GM18861 (cell line): ENCODE measurements at regions not wholly inside any gene's neighbourhood (a gene's known extent, or its start where the extent isn't known, plus 50 kb on each side); places are given as distances from the start of the nearest gene placed in this dataset.
A peak's percentile ranks its signal among the peaks of the same experiment; 100 is the strongest.
"Not testable (repeated sequence)": the region's sequence is repeated elsewhere in the genome, so short reads cannot be mapped to it uniquely, and the experiment has no call there.

Experiments used
- ATAC-seq: cut with Tn5 transposase; IDR thresholded peaks from one replicate; pipeline ENCODE4 v1.9.1; 2021; ENCODE audit not compliant: unreplicated experiment

DNA sequence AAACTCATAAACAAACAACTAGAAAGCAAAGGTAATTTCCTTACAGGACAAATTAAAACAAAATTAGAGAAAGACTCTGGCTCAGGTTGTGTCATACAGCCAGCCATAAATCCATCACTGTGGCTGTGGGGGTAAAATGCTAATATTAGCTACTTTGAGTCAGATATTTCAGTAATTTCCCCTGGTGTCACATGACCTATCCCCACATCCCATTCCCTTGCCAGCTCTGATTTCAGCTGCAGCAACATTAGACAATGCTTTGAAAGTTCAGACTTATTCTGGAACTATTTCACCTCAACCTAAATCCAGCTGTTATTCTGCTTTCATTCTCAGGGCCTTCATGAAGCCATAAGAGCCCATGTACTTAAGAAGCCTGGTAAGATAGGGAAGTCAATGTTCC is 55.3 kb downstream of the RPL10L start:
- ATAC-seq: no peak

DNA sequence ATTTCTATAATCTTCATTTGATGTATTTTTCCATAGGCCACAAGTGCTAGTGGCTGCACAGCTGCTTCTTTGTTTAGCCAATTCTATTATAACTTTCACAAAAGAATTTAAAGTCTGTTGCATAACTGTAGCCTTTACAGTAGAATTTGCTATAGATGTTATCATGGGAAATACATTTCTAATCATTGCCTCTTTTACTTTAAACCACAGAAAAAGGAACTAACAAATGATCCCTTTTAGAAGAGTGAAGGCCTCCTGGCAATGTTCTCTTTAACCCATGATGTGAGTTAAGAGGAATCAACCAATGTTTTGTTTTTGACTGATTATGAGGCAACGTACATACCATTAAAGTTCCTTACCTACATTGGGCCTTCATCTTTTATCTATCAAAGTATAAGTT is 68.8 kb downstream of the RPL10L start:
- ATAC-seq: no peak

DNA sequence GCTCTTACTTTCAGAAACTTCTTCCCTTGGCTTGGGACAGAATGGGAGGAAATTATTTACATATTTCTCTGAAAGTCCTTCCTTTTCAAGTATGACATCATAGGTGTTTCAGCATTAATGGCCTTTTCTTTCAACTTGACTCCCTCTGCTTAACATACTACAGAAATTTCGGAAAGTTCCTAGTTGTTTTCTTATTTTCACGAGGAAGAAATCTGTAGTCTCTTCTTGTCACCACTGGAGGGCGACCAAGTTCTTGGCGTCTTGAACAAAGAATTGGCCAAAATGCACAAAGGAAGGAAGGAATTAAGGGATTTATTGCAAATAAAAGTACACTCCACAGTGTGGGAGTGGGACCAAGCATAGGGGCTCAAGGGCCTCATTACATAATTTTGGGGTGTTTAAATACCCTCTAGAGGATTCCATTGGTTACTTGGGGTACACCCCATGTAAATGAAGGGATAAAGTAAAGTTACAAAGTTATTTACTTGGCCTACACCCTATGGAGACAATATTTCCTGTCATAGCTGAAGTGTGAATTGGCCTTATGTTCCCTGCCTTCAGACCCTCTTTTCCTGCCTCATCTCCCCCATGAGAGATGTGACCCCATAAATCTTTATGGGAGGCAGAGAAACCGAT is 70.4 kb downstream of the RPL10L start:
- ATAC-seq: no peak

DNA sequence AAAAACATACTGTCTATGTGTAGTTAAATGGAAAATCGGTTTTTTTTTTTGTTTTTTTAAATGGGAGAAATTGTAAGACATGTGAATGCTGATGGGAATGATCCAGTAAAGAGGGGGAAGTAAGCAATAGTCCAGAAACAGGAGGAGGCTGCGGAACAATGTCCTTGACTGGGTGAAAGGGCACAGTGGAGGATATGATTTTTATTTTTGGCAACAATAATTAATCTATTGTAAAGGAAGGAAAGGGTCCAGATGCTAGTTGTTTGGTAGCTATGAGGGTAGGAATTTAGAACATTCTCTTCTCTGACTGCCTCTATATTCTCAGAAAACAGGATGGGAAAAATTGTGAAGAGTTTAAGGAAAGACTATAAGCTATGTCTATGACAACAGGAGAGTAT is 76.6 kb downstream of the RPL10L start:
- no peak for ATAC-seq

DNA sequence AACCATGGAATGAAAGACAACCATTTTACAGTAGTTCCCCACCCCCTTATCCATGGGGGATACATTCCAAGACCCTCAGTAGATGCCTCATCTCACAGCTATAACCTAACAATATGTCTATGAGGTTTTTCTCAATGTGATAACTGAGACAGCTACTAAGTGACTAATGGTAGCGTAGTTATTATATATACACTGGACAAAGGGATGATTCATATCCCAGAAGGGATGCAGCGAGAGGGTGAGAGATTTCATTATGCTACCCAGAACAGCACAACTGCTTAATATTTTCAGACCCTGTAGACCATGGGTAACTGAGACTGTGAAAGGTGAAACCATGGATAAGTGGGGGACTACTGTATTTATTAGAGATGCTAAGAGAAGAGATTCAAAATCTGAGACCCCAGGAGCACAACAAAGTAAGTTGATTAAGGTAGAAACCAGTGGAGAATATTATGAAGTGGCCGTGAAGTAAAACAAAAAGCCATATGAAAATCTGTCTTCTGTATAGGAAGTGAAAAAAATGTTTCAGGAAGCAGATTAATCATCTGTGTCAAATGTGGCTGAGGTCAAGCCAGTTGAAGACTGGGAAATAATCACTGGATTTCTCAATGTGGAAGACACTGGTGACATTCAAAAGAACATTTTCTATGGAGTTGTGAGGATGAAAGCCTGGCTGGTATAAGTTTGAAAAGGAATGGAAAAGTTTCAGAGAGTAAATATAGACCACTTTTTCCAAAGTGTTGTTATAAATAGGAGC is 77.2 kb downstream of the RPL10L start:
- ATAC-seq: no peak

DNA sequence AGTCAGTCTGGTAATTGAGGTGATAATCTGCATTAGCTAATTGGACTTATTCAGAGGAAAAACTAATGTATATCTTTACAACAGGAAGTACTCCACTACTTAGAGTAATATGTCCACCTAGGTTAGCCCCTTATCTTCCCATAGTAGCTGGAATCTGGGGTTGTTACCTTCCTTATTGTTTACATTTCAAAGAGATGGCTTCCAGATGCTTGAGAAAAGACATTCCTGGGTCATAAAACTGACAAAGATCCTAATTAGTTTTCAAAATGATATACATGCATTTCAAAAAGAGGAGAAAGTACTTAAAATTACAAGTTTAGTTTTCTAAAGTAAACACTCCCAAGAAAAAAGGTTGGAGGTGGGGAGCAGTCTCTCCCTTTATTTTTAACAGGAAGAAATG is 78.1 kb downstream of the RPL10L start:
- ATAC-seq: no peak

DNA sequence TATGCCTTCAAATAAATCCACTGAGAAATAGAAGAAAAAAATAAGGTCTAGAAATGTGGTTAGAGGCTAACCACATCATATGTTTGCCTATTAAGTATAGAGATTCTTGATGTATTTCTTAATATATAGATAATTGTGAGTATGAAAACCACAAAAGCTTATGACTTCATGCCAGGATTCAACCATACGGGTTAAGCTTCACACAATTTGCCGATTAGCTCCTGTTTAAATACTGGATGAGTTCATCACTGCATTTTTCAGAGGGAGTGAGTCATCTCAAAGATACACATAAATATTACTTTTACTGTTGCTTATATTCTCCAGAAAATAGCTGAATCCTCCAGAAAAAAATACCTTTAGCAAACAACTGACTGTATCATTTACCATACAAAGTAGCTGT is 79.6 kb downstream of the RPL10L start:
- no peak for ATAC-seq

DNA sequence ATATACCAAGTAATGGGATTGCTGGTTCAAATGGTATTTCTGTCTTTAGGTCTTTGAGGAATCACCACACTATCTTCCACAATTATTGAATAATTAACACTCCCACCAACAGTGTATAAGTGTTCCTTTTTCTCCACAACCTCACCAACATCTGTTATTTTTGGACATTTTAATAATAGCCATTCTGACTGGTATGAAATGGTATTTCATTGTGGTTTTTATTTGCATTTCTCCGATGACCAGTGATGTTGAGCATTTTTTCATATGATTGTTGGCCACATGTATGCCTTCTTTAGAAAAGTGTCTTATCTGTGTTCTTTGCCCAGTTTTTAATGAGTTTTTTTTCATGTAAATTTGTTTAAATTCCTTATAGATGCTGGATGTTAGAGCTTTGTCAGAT is 83.4 kb downstream of the RPL10L start:
- ATAC-seq: not testable (repeated sequence)

DNA sequence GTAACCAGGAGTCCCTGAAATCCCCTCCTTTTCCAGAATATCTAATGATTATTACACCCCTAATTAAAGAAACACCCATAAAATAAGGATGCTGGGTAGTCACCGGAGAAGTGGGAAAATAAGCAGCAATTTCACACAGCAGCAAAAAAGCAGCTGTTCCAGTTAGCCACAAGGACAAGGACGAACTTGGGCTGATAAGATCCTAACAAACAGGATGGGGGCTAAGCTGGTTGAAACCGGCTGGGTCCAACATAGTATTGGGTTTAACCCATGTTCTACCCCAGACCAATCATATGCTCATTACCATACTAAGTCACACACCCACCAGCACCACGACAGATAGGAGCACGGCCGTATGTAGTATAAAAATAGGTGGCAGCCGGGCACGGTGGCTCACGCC is 100.7 kb downstream of the RPL10L start:
- no peak for ATAC-seq

DNA sequence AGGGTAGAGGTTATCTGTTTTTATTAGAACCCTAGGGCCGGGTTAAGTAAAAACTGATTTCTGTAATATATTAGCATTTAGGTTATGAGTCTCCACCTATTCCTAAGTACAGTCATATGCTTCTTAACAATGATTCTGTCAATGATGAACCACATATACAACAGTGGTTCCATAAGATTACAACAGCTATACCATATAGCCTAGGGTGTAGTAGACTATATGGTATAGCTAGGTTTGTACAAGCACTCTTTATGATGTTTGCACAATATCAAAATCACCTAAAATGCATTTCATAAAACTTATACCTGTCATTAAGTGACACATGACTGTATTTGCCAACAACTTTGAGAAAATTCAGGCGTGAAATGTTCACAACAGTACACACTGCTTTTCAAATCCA is 110.6 kb downstream of the RPL10L start:
- no peak for ATAC-seq

DNA sequence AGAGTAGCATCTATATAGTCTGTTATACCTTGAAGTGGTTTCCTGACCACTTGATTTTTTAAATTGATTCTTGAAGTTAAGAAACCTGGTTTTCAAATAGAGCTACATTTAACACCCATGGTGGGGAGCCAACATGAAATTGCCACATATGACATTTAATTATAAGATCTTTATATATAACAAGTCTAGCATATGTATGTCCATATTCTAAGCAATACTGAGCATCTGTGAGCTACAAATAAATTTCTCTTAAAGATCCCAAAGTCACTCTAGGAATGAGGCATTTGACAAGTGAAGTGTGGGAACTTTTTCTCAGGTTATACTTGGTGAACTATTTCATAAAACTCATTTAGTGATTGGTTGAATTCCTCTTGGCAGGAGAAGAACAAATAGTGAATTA is 132.5 kb downstream of the RPL10L start:
- no peak for ATAC-seq

DNA sequence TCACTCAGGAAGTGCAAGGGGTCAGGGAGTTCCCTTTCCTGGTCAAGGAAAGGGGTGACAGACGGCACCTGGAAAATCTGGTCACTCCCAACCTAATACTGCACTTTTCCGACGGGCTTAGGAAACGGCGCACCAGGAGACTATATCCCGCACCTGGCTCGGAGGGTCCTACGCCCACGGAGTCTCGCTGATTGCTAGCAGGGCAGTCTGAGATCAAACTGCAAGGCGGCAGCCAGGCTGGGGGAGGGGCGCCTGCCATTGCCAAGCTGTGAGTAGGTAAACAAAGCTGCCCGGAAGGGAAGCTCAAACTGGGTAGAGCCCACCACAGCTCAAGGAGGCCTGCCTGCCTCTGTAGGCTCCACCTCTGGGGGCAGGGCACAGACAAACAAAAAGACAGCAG is 142.8 kb downstream of the RPL10L start:
- ATAC-seq: not testable (repeated sequence)

DNA sequence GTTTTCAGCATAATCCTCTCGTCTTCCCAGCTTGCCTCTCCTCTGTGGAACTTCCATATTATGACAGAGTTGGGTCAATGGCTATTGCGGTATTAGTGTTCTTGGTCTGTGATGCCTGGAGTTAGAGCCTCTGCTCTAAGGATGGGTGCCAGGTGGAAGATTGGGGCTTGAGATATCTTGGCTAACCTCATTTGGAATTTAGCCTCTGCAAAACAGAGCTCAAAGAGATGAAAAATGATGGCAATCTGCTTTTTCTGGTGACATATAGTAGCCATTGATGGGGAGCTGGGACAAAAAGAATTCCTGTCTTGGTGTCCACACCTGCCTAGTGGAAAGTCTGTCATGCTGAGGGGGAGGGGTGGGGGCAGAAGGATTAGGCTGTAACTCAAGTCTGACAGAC is 152.1 kb downstream of the RPL10L start:
- ATAC-seq: no peak

DNA sequence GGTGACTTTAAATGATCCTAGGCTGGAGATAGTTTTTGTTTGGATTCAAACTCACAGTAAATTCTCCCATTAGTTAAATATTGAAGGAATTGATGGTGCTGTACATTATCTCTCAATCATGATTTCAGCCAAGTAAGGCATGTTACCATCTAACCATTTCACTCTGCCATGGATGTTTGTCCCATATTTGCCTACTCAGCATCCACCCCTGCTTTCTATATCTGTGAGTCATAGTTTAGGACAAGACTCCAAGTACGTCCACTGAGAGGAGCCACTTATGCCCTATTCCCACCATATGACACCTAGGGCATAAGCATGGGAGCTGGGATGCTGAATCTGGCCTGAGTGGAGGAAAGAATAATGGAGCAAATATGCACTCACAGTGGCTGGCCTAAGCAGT is 155.2 kb downstream of the RPL10L start:
- ATAC-seq: no peak

DNA sequence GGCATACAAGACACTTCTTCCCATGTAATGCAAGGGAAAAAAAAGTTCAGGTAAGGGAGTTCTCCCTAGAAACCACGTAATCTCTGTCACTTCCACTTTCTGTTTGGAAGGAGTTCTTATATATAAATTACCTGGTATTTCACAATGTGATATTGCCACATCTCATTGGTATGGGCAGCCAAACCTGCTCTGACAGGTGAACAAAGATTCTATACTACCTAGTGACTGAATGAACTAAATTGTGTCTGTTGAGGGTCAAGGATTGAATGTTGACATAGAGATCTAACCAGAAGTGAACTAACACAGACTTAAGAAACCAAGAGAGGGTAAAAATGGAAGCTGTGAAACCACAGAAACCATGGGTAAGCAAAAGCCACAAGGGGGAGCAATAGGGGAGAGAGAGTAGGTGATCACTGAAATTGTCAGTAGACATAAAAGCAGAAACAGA is 161.3 kb downstream of the RPL10L start:
- ATAC-seq: peak; percentile 78

DNA sequence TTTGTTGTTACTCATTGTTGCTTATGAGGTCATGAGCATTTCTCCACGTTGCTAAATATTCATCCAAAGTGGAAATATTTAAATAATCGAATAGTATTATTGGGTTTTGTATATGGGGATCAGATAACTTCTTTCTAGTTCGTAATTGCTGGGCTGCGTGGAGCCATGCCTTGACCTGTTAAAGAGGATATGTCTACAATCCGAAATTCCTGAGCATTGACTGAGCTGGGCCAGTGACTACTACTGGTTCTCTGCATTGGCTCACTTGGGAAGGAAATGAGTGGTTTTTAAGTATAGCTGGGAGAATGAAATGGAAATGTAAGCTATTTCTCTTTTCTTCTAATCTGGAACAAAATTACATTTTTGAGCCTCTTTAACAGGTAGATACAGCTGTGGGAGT is 163.2 kb downstream of the RPL10L start:
- no peak for ATAC-seq

DNA sequence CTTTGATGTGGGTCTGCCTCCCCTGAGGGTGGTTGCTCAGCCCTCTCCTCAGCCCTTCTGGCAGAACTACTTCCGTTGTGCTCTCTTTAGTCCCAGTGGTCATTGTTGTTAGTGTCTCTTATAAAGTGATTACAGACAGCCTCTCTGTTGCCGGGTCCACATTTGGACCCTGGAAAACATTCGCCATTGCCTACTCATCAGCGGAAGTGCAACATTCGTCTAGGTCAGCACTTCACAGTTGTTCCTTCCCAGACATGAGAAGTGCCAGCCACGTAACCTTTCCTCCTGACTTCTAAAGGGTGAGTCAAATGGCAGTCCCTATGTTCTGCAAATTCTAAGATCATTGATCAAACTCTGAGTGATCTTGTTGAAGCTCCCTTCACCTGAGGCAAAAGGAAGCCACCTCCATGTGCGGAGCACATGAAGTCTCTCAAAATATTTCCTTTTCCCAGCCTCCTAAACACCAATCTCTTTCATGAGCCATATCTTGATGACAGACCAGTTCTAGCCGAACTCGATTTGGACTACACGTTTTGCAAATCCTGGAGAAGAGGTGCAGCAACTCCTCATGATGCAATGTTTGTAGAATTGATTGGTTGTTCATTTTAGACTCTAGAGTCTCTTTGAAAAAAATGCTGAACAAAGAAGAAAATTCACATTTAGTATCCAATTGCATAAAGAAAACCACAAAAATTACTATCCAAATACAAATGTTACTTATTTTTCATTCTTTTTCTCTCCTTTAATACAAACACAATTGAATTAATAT is 163.8 kb downstream of the RPL10L start:
- ATAC-seq: no peak

DNA sequence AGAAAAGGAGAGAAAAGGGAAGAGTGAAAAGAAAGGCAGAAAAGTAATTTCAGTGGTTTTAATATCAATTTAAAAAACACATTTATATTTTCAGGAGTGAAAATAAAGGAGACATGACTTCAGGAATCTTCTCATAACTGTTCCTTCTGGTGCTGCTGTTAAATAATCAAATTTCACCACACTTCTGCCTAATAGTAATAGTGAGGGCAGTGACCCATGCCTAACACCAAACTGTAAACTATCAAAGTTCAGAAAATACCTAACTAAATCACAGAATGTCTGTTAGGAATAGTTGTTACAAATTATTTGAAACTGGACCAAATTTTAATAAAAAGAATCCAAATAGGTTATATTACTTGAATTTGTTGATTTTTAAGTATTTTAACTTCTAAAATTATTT is 169.4 kb downstream of the RPL10L start:
- ATAC-seq: no peak

DNA sequence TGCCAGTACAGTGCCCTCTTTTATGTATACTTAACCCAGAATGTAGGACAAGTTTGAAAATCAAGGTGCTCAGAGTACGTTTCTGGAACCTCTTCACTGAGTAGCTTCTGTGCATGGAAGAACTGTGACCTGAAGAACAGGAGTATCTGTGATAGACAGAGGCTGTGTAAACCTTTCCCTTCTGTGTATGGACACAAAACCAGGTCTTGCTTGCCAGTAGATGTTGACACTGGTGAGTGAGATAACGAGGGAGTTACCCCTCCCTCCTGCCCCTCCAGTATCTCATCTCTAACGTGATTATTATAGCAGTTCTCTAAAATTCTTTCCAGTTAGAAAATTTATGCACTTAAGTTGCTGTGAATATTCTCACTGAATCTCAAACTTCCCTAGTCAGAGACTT is 170.8 kb downstream of the RPL10L start:
- no peak for ATAC-seq

DNA sequence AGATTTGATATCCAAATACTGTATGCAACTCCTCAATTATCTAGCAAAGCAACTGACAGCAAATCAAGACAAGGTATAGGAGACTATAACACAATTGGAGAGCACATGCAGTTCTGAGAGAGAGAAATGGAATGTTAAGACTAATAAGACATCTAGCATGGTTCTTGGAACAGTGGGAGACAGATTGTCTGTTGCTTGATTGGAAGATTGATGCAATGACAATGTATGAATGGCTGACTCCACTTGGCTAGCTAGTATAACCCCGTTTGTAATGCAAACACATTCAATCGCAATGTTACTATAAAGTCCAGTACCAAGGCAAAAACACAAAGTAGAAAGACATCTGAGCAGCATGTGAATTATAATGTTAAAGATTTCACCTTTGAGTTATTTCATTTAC is 179.3 kb downstream of the RPL10L start:
- ATAC-seq: no peak

DNA sequence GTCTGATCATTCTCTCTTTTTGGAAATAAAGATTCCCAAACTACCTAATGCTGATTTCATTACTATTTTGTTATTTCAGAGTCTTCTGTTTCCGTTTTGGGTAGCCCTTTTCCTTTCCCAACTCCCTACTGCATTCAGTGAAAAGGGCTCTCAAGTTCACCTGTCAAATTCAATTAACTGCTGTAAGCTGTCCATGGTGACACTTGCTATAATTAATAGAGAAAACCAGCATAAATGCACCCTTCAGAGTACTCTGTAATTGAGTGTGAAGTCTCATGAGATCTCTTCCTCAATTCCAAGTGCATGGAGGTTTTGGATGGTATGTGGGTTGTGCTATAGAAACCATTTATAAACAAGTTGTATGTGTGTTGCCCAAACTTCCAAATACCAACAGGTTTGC is 187.2 kb downstream of the RPL10L start:
- ATAC-seq: no peak

DNA sequence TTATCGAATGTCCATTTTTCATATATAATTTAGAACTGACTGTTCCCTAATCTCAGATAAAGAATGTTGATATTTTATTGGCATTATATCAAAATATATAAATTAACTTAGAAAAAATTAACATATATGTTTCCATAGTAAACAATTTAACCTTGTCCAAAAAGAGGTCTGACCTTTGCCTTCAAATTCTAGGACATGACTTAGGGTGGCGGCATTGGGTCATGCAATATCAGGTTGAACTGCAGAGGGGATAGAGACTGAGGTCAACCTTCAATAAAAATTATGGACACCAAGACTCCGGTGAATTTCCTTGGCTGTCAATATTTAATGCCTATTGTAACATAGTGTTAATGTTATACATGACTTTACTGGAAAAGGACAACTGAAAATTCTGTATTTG is 199.8 kb downstream of the RPL10L start:
- ATAC-seq: no peak
